ENCODE measurements at regions not wholly inside any gene's neighbourhood (a gene's known extent, or its start where the extent isn't known, plus 50 kb on each side); places are given as distances from the start of the nearest gene placed in this dataset.

DNA sequence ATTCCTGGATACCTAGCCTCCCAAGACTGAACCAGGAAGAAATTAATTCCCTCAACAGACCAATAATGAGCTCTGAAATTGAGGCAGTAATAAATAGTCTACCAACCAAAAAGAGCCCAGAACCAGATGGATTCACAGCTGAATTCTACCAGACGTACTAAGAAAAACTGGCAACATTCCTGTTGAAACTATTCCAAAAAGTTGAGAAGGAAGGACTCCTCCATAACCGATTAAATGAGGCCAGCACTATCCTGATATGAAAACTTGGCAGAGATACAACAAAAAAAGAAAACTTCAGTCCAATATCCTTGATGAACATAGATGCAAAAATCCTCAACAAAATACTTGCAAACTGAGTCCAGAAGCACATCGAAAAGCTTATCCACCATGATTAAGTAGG is 392.5 kb upstream of the GRAMD2B start:
- TF ChIP-seq ZSCAN30 (CRISPR knock-in tag; IDR thresholded peaks at IDR 0.05) (no peak), POLR2A (IDR thresholded peaks at IDR 0.05; ENCODE audit: insufficient read depth in 1 of 2, low read depth in 2 of 2, low read length in 2 of 2) (no peak)

All from HepG2 (cell line).